Globus pallidus (tissue), 1 donor: ENCODE measurements at regions not wholly inside any gene's neighbourhood (a gene's known extent, or its start where the extent isn't known, plus 50 kb on each side); places are given as distances from the start of the nearest gene placed in this dataset.

Experiments
- DNase-seq: peaks from one replicate; pipeline ENCODE4 v3.0.0-alpha.2; 2015; ENCODE audit warnings: low spot score

DNA sequence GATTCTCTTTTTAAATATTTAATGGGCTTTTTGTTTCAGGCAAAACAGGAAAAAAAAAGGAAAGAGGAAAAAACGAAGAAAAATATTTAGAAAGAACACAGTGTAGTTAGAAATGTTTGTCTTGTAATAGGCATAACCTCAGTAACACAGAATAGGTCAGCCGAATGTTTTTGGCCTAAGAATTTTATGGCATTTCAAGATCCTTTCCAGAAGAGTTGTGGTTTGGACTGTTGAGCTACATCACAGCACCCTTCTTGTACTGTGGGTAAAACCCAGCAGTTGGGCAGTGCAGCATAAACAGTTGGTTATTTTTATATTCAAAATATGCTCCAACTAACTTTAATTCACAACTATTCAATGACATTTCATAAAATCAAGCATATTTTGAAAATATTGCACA is 474.4 kb upstream of the AGTR1 start:
- DNase-seq = no peak

DNA sequence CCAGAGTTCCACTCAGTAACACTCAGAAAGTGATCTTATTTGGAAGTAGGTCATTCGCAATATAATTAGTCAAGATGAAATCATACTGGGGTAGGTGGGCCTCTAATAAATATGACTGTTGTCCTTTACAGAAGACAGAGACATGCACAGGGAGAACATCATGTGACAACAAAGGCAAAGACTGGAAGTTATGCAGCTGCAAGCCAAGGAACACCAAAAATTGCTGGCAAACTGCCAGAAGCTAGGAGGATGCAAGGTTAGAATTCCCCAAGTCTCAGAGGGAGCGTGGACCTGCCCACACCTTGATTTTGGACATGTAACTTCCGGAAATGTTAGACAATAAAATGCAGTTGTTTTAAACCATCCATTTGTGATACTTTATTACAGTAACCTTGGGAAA is 471.5 kb upstream of the AGTR1 start:
- DNase-seq = no peak

DNA sequence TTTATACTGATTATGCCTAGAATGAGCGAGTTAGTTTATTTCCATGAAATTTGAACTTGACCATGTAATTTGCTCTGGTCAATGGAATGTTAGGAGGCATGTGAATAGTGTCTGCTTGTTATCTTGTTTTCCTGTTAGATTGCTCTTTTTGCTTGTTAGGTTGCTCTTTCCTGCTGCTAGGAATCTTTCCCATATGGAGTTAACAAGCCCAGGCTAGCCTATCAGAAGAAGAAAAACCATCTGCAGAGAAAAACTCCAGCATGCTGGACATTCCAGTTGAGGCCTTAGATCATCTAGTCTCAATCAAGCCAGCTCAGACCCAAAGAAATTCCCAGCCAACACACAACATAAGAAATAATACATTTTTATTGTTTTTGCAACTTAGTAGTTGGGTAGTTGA is 470.2 kb upstream of the AGTR1 start:
- DNase-seq = no peak

DNA sequence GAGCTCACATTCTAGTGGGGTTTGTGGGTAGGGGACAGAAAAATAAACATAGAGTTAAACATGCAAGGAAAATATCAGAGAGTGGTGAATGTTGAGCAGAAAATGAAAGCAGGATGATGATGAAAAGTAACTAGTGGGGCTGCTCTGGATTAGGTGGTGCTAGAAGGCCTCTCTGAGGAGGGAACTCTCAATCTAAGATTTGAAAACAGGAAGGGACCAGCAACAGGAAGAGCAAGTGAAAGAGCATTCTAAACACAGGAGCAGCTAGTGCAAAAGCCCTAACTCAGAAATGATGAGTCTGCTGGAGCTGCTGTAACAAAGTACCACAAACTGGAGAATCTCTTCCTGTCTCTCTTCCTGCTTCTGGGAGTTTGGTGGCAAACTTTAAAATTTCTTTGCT is 468.6 kb upstream of the AGTR1 start:
- no peak for DNase-seq

DNA sequence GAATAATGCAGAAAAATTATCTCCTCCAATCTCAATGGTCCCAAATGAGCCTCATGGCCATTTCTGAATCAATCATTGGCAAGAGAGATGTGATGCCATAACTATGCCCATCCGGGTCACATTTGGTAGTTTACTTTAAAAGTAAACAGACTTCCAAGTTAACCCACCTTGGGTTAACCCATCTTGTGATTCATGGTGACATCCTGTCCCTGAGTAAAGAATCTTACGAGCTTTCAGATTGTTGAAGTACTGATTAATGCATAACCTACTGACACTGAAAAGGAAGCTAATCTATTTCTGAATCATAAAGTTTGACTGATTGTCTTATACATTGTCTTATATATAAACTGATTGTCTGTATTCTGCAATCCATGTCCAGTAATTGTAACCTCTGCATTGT is 467.2 kb upstream of the AGTR1 start:
- no peak for DNase-seq

DNA sequence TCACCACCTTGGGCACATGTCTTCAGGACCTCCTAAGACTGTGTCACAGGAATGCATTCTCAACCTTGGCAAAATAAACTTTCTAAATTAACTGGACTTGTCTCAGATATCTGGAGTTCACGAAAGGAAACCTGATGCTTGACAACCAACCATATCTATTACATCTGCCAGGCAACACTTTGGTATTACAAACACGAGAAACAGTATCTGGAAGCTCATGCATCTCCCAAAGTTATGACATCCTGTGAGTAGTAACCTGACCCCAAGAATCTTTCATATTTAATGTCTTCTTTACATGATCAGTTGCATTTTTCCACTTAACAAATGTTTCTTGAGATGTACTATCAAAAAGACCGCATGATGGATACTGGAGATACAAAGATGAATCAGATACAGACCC is 465.3 kb upstream of the AGTR1 start:
- DNase-seq = no peak

DNA sequence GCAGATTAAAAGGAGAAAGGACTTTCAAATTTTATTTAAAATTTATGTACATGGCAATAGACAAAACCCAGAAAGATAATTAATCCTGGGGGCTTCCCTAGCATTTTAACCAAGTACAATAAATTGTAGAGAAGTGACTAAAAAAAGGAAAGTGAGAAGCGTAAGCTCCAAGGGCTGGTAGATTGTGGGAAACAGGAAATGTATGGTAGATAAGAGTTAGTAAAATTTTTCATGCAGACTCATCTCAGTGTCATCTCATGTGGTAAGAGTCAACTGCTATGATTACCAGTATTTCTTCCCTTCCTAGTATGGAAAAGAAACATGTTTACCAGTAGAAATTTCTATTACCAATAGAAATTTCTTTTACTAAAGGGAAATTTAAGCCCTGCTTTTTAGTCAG is 464.3 kb upstream of the AGTR1 start:
- no peak for DNase-seq

DNA sequence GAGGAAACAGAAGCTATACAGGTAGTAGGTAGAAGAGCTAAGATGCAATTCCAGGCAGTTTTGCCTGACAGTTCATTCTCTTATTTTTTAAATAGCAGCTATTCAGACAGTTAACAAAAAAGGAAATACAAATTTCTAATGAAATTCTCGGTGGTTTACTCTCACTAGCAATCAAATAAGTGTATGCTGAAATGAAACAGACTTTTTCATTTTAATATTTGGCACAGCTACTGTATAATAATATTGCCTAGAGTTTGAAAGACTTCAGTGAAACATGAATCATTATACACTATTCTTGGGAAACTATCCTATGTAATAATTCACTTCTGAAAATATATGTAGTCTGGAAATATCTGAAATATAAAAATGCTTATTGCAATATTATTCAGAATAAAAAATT is 463.2 kb upstream of the AGTR1 start:
- DNase-seq = no peak

DNA sequence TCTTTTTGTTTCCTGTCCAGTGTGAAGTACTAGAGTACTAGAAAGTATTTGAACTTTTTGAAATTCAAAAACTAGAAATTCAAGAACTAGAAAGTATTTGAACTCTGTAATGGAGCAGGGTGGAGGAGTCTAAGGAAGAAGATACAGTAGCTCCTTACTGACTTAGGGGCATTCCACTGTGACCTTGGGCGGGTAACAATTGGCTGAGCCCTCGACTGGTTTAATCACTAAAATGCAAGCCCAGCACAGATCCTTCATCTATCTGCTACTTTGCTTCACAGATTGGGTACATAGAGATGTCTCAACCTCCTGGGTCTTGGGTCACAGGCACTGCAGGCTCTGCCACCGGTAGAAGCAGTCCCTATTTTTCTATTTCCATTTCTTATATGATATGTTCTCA is 462.1 kb upstream of the AGTR1 start:
- no peak for DNase-seq

DNA sequence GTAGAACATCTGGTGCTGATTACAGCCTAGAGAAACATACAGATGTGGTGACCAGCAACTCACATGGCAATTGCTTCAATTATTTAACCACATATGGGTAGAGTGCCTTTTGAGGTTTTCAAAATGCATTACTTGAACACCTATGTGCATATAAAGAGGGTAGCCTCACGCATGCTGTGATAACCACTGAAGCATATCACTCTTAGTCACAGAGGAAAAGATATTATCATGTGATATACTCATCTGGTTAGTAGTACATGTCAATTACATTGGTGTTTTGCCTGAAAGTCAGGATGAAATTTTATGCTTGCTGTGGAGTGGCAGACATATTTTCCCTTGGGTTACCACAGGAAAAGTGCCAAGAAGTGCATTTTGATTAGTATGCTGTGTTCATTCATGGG is 459.3 kb upstream of the AGTR1 start:
- no peak for DNase-seq

DNA sequence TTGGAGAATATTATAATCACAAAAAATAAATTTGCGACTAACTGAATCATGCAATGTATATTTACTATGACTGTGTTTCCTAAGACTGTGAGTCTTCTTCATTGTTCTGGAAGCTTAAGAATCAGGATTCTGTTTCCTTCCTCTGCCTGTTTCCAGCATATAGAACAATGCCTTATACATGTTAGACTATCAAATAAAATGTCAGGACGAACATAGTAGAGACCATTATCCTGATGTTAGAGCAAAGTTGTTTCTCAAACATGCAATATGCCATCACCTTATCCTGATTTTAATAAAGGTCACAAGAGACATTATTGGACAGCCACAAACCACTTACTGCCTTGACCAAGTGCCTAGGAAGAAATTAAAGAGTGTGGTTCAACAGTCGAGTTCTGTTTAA is 457.4 kb upstream of the AGTR1 start:
- DNase-seq = no peak

DNA sequence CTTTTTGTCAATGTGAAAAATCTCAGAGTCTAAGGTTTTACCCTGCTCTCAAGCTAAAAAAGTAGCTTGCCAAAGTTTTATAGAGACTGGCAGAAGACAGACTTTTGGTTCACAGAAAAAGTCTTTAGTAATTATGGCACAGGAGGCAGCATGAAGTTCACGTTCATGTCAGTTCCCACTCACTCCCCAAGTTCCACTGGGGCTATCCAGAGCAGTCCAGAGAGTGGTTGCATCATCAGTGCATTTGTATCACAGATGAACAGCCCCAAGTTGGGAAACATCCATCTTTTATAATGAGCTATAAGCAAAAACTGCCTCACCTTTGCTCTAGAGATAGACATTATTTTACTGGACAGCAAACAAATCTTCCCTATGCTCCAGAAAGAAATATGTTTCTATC is 454.1 kb upstream of the AGTR1 start:
- no peak for DNase-seq

DNA sequence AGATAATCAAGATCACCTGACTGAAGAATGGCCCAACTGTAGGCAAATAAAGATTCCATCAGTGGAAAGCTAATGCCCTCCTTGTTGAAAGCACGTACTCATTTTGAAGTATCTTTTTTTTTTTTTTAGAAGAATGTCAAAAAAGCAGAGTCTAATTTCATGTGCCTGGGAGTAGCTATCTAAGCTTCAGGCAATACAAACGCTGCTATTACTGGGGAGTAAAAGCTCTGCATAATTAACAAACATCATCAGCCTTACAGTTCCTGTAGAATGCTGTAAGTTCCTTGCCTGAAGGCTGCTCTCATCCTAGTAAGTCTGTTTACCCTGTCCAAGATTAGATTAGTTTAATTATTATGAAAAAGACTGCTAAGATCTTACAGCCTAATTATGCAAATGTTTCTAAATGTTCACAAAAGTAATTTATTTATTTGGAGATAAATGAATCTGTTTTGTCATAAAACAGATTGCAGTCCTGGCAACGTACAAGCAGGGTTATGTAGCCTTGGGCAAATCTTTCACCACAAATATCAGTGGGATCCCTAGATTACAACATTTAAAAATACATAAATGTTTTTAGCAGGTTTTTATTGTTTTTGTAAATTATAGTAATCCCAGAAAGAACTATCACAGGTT is 451.3 kb upstream of the AGTR1 start:
- DNase-seq = no peak

DNA sequence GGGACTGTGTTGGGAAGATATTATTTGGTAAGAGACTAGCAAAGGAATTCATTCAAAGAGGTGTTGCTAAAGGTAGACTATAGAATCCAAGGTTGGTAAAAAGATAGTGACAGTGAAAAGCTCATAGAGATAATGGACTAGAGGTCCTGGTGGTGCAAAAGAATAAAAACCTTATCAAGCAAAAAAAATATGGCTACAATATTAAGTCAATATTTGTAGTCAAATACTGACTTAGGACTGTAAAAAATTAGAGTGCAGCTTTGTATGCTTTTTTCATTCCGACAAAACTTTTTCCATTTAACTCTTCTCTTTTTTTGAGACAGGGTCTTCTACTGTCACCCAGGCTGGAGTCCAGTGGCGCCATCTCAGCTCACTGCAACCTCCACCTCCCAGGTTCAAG is 444.0 kb upstream of the AGTR1 start:
- no peak for DNase-seq

DNA sequence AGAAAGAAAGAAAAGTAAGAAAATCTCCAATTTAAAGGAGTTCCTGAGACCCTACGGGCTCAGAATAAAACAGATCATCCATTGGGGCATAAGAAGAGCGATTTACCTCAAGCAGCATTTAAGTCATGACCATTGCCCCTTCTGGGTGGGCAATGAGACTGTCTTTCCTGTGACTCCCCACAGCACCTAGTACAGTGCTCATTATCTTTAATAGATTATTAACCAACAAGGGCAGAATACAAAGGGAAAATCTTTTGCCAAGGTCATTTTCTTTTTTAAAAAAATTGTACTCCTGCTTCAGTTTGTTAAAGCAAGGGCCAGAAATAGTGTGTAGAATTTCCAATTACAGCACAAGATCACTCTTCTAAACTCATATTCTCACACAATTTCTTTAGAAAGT is 443.3 kb upstream of the AGTR1 start:
- no peak for DNase-seq

DNA sequence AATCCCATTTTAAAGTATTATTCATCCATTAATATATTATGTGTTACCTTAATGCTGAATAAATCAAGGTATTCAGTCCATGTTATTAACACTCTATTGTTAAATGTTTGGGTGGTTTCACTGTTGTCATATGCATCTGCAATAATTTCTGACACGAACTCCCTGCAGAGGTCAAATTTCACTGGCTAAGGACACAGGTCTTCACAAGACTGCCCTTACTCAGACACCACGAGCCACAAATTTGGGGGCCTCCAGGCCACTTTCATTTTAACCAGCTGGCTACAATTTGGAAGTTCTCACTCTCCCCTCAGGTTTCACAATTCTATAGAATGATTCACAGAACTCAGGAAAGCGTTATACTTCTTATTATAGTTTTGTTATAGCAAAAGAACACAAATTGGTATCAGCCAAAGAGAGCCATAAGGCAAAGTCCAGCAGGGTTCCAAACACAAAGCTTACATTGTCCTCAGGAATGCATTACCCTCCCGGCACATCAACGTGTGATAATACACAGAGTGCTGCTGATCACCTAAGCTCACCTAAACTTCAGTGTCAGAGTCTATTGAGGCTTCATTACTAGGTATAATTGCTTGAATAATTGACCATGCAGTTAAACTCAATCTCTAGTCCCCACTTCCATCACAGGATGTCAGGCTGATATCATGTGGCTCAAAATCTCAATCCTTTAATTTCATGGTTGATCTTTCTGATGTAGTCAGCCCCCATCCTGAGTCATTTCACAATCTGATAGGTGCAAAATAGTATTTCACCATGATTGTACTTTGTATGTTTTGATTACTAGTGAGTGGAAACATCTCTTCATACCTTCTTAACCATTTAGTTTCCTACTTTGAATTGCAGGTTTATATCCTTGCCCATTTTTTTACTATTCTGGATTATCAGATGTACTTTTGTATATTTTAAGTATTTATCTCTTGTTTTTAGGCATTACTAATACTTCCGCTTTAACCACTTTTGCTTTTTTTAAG is 441.4 kb upstream of the AGTR1 start:
- DNase-seq = no peak

DNA sequence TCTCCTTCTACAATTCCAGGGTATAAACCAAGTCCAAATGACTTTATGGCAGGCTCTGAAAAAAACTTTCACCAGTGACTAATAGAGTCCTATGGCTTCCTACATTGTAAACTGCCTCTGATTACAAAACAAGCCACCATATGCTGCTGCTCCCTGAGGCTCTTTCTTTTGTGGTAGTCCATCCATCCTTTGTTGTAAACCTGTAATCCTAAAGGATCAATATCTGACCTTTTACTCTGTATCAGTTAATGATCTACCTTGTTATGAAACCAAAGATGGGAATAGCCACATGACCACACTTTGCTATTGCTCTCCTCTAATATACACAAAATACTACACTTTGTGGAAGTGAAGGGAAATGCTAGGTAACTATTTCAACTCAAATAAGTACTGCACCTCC is 434.7 kb upstream of the AGTR1 start:
- no peak for DNase-seq

DNA sequence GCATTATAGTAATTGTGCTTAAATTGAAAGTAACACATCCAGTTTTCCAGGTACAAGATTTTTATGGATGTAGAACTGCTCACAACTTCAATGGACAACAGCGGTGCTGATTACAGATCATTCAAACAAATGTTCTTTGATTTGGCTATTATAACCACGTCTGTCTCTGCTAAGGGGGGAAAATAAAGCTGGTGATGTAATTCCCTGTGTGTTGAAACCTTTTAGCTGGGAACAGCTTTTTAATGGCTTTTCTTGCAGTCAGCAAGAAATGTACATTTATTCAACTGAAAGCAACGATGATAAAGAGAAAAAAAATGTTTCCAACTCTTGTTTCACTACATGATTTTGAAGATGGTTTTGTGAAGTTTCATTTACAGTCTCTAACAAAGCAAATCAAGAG is 431.9 kb upstream of the AGTR1 start:
- DNase-seq = no peak

DNA sequence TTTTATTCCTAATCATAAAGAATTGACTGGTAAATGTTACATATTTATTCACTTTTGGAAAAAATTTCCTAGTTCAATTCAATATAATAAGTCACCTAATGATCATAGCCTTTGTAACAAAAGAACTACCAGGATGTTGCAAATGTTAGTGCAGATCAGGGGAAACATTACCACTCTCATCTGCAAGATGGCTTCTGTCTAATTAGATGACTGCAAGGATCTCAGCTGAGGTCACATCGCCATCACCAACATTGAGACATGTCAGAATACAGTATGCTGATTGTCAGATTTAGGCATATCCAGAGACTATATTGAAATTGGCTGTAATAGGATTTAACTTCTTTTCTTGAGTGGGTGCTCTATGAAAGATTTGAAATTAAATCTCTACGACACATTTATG is 431.4 kb upstream of the AGTR1 start:
- DNase-seq = no peak

DNA sequence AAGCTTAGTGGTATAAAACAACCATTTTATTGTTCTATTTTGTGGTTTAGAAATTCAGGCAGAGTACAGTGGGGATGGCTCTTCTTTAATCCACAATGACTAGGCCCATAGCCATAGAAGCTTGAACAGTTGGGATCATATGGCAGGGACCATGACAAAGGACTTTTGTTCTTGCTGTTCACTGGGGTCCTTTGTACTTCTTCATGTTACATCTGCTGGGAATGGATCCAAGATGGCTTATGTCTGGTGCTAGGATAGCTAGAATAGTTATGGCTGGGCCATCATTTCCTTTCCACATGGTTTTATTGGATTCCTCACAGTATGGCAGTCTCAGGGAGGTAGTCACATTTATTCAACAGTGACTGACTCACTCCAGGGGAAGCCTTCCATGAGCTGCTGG is 427.9 kb upstream of the AGTR1 start:
- peak; percentile 95 for DNase-seq

DNA sequence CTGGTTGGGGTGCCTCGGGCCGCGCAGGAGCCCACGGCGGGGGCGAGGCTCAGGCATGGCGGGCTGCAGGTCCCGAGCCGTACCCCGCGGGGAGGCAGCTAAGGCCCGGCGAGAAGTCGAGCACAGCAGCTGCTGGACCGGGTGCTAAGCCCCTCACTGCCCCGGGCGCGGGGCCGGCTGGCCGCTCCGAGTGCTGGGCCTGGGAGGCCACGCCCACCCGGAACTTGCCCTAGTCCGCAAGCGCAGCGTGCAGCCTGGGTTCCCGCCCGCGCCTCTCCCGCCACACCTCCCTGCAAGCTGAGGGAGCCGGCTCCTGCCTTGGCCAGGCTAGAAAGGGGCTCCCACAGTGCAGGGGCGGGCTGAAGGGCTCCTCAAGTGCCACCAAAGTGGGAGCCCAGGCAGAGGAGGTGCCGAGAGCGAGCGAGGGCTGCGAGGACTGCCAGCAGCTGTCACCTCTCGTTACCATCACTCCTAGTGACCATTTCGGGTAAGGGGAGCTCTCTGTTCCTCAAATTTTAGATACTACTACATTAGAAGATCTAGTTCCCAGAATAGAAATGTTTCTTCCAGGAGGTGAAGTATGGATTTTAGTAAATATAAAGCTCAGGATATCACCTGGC is 417.0 kb upstream of the AGTR1 start:
- no peak for DNase-seq

DNA sequence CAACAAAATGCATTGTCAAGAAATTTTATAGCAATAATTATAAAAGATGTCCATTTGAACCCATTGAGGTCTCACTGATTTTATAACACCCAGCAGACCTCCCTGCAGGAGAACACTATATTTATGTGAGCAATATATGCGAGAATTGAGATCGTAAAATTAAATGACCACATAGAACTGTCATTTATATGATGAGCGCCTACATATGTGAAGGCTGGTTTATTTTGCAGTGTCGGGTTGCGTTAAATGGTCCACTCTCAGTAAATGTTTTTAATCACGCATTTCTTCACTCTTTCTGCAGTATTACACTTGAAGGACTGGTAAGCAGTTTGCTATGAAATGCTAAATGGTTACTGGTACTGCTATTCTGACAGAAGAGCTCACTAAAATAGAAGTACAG is 408.5 kb upstream of the AGTR1 start:
- no peak for DNase-seq

DNA sequence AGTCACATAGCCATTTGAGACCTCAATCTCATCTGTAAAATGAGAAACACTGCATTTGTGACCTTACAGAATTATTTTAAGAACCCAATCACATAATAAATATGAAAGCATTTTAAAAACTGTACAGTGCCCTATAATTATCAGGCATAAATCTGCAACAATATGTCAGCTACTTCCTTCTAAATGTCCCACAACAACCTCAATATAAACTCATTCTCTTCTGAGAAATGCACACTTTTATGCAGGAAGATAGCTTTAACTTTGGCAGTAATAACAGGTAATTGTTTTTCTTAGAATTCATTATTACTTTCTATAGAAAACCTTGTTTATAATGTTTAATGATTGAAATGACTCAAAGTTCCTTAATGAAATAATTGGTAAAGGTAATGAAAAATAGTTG is 400.7 kb upstream of the AGTR1 start:
- no peak for DNase-seq
